Vagina (tissue), 2 donors: ENCODE measurements at regions not wholly inside any gene's neighbourhood (a gene's known extent, or its start where the extent isn't known, plus 50 kb on each side); places are given as distances from the start of the nearest gene placed in this dataset.

ENCODE experiments used
- DNase-seq, 2 donors: peaks; one replicate each; pipeline ENCODE4 v3.0.0-alpha.2; 2017; ENCODE audit errors: extremely low spot score in 2 of 2
- H3K27ac ChIP-seq: fragments of 200-600 bp; sonication (generic); one replicate; pipeline ENCODE4 v1.5.1; 2019
- H3K27me3 ChIP-seq: fragments of 200-600 bp; sonication (generic); one replicate; pipeline ENCODE4 v1.5.1; 2019
- H3K36me3 ChIP-seq, 2 donors: fragments of 200-600 bp; sonication (generic); one replicate each; pipeline ENCODE4 v1.5.1; 2017 to 2019
- H3K4me1 ChIP-seq: fragments of 200-600 bp; sonication (generic); one replicate; pipeline ENCODE4 v1.5.1; 2019
- H3K4me3 ChIP-seq, 2 donors: fragments of 200-600 bp; sonication (generic); 1 replicate in 1 of 2; 2 replicates in 1 of 2; pipeline ENCODE4 v1.5.1; 2016 to 2019
- H3K9me3 ChIP-seq: fragments of 200-600 bp; sonication (generic); one replicate; pipeline ENCODE4 v1.5.1; 2019
- CTCF ChIP-seq, 3 experiments: fragments of 450-650 bp in 2 of 3; fragments of 200-600 bp in 1 of 3; sonication (generic) in 1 of 3; IDR thresholded peaks; one replicate each; pipeline ENCODE4 v1.5.1; 2017 to 2019; ENCODE audit warnings: antibody characterized with exemption in 3 of 3, mild to moderate bottlenecking in 2 of 3, moderate library complexity in 2 of 3
- POLR2A ChIP-seq, 2 donors: fragments of 450-650 bp; IDR thresholded peaks; one replicate each; pipeline ENCODE4 v1.6.1; 2017; ENCODE audit warnings: antibody characterized with exemption in 2 of 2, mild to moderate bottlenecking in 2 of 2, moderate library complexity in 2 of 2
- POLR2AphosphoS5 ChIP-seq, 2 donors: sonication (generic); formaldehyde crosslinking; IDR thresholded peaks; one replicate each; pipeline ENCODE4 v1.9.0; 2017; ENCODE audit warnings: antibody characterized with exemption in 2 of 2, mild to moderate bottlenecking in 2 of 2, low read depth in 1 of 2; ENCODE audit not compliant: insufficient read depth in 1 of 2
- intact Hi-C: fragments of 100-400 bp; cut with DNase I; formaldehyde crosslinking; loops from one replicate; pipeline ENCODE4 v1.15.1; 2023

GRCh38 chr3:8255725-8256124 is 245.9 kb upstream of the LMCD1 start:
- no peaks in the 10 kb centered on the region for H3K36me3 ChIP-seq
- H3K9me3 ChIP-seq, result no peaks in the 10 kb centered on the region
- no peak for DNase-seq
- H3K27ac ChIP-seq, result no peak overlapping the region
- H3K4me1 ChIP-seq, result no peaks in the 10 kb centered on the region
- H3K4me3 ChIP-seq, result no peak overlapping the region
- no peaks in the 10 kb centered on the region for H3K27me3 ChIP-seq
- intact Hi-C loops, result no loop called here
- TF ChIP-seq POLR2A (IDR thresholded peaks at IDR 0.05), result no peak
- TF ChIP-seq CTCF (IDR thresholded peaks at IDR 0.05), result no peak
- no peak for TF ChIP-seq POLR2AphosphoS5 (IDR thresholded peaks at IDR 0.05; ENCODE audit: insufficient read depth in 1 of 2, low read depth in 1 of 2)

DNA sequence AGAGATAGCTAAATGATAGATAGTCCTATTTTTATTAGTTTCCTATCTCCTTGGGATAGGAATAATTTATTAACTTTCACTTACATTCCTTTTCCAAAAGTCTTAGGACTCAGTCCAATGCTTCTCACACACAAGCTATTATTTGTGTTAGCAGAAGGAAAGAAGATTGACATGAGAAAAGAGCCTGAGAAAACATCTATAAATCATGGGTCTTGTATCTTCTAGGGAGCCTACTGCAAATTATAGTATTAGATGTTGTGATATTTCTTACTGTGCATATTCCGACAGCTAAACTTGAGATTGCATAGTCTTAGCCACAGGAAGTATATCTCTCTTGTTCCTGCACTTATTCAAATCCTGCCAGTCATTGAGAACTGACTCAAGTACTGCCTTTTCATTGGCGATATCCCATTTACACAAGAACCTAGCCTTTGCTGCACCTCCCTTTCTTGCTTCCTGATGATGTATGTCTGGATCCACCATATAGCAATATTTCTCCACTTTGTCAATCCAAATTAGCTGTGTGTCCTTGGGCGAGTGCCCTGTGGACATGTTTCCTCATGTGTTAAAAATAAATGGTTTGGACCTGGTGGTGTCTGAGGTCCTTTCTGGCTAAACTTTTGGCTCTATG is 245.1 kb upstream of the LMCD1 start:
- no peak for DNase-seq
- Histone ChIP-seq H3K4me1 (no peaks in the 10 kb centered on the region), H3K27ac (no peak overlapping the region), H3K27me3 (no peaks in the 10 kb centered on the region), H3K4me3 (no peak overlapping the region), H3K9me3 (no peaks in the 10 kb centered on the region), H3K36me3 (no peaks in the 10 kb centered on the region)
- TF ChIP-seq POLR2AphosphoS5 (IDR thresholded peaks at IDR 0.05; ENCODE audit: insufficient read depth in 1 of 2, low read depth in 1 of 2), result no peak
- intact Hi-C loops, result no loop called here

- Histone ChIP-seq H3K36me3 (no peaks in the 10 kb centered on the region), H3K4me3 (no peak overlapping the region), H3K27me3 (no peaks in the 10 kb centered on the region), H3K4me1 (no peaks in the 10 kb centered on the region), H3K9me3 (no peaks in the 10 kb centered on the region), H3K27ac (no peak overlapping the region)
- no peak for DNase-seq
- intact Hi-C loops, result no loop called here
- TF ChIP-seq CTCF (IDR thresholded peaks at IDR 0.05), result no peak
- TF ChIP-seq POLR2A (IDR thresholded peaks at IDR 0.05), result no peak
These were observed 240.6 kb upstream of the LMCD1 start for GRCh38 chr3:8261018-8261417.

GRCh38 chr3:8266730-8267131 is 234.9 kb upstream of the LMCD1 start:
- H3K4me3 ChIP-seq, result no peak overlapping the region
- no peak overlapping the region for H3K27ac ChIP-seq
- H3K36me3 ChIP-seq, result no peaks in the 10 kb centered on the region
- no peak for DNase-seq
- TF ChIP-seq POLR2A (IDR thresholded peaks at IDR 0.05), result no peak
- no peak for TF ChIP-seq CTCF (IDR thresholded peaks at IDR 0.05)
- TF ChIP-seq POLR2AphosphoS5 (IDR thresholded peaks at IDR 0.05; ENCODE audit: insufficient read depth in 1 of 2, low read depth in 1 of 2), result no peak
- no peaks in the 10 kb centered on the region for H3K9me3 ChIP-seq
- no peaks in the 10 kb centered on the region for H3K27me3 ChIP-seq
- intact Hi-C loops, result no loop called here
- H3K4me1 ChIP-seq, result no peaks in the 10 kb centered on the region

- Histone ChIP-seq H3K27ac (no peak overlapping the region), H3K27me3 (no peaks in the 10 kb centered on the region), H3K9me3 (no peaks in the 10 kb centered on the region), H3K36me3 (no peaks in the 10 kb centered on the region), H3K4me1 (no peaks in the 10 kb centered on the region), H3K4me3 (no peak overlapping the region)
- DNase-seq, result no peak
- intact Hi-C loops, result no loop called here
- no peak for TF ChIP-seq POLR2A (IDR thresholded peaks at IDR 0.05)
- TF ChIP-seq POLR2AphosphoS5 (IDR thresholded peaks at IDR 0.05; ENCODE audit: insufficient read depth in 1 of 2, low read depth in 1 of 2), result no peak
- TF ChIP-seq CTCF (IDR thresholded peaks at IDR 0.05), result no peak
These were observed 228.1 kb upstream of the LMCD1 start for GRCh38 chr3:8273479-8273878.
